IPS-20b (cell line): ENCODE measurements at regions not wholly inside any gene's neighbourhood (a gene's known extent, or its start where the extent isn't known, plus 50 kb on each side); places are given as distances from the start of the nearest gene placed in this dataset.

ENCODE experiments used
- H3K27ac ChIP-seq: one replicate; pipeline ENCODE4 v1.5.1; 2013; ENCODE audit warnings: low read length
- H3K27me3 ChIP-seq: 2 replicates; pipeline ENCODE4 v1.6.1; 2013; ENCODE audit warnings: mild to moderate bottlenecking, low read length, inconsistent platforms; ENCODE audit not compliant: insufficient read depth
- H3K36me3 ChIP-seq: 2 replicates; pipeline ENCODE4 v1.6.1; 2013; ENCODE audit warnings: low read depth, mild to moderate bottlenecking, inconsistent platforms, low read length, moderate library complexity; ENCODE audit not compliant: insufficient read depth
- H3K4me1 ChIP-seq: 2 replicates; pipeline ENCODE4 v1.6.1; 2013; ENCODE audit warnings: mild to moderate bottlenecking, control low read depth, inconsistent platforms, low read length, moderate library complexity; ENCODE audit not compliant: insufficient read depth
- H3K4me3 ChIP-seq: 2 replicates; pipeline ENCODE4 v1.5.1; 2013; ENCODE audit warnings: mild to moderate bottlenecking, low read length, inconsistent platforms
- H3K9ac ChIP-seq: 2 replicates; pipeline ENCODE4 v1.6.1; 2013; ENCODE audit warnings: low read depth, mild to moderate bottlenecking, inconsistent platforms, low read length, moderate library complexity
- H3K9me3 ChIP-seq: 2 replicates; pipeline ENCODE4 v1.6.1; 2013; ENCODE audit warnings: mild to moderate bottlenecking, low read depth, low read length, inconsistent platforms; ENCODE audit not compliant: insufficient read depth

DNA sequence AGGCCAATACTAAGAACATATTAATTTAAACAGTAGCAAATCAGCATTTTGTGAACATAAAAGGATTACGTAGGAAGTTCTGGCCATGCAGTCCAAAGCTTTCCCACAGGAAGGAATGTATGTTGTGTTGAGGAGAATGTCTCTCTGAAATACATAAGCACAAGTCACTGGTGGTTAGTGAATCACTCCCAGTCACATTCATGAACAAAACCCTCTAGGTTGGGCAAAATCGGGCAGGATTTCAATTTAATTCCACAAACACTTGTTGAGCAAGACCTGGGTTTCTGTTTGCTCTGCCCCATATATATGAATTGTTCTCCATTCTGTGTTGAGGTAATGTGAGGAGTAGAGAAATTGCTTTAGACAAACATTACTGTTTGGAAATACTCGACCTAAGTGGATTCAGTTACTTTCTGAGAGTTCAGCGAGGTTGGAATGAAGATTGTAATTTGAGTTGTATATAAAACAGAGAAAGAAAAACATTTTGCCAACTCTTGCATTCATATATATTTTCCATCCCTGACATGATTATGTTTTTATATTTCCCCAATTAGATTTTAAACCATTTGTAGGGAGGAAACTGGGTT, 127.6 kb upstream of the RPS23 start:
- H3K27me3 ChIP-seq: no peaks in the 10 kb centered on the region
- H3K9me3 ChIP-seq: peaks cover 8% of the 10 kb centered on the region; the same call in 1 of the 2 replicates
- no peaks in the 10 kb centered on the region for H3K36me3 ChIP-seq
- H3K27ac ChIP-seq: no peak overlapping the region
- peaks cover 15% of the 10 kb centered on the region for H3K4me1 ChIP-seq
- H3K4me3 ChIP-seq: no peak overlapping the region
- no peak overlapping the region for H3K9ac ChIP-seq

DNA sequence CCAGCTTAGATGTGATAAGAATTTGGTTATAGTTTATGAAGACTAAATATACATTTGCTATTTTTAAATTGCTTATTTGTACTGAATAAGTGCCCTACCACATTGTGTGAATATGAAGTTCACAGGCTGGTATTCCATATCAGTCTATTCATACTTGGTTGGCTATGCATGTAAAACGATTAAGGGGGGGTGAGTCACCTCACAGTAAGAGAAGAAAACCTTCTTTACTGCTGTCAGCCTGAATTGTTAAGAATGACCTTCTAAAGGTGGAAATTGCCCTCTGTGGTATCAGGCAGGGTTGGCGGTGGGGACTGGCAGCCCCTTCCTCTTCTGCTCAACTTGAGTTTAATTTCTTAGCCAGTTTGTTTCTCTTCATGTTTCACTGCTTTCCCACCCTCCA, 127.0 kb upstream of the RPS23 start:
- Histone ChIP-seq H3K9me3 (peaks cover 8% of the 10 kb centered on the region; the same call in 1 of the 2 replicates), H3K27me3 (no peaks in the 10 kb centered on the region), H3K36me3 (no peaks in the 10 kb centered on the region), H3K4me1 (peaks cover 15% of the 10 kb centered on the region), H3K9ac (no peak overlapping the region), H3K4me3 (no peak overlapping the region), H3K27ac (no peak overlapping the region)

DNA sequence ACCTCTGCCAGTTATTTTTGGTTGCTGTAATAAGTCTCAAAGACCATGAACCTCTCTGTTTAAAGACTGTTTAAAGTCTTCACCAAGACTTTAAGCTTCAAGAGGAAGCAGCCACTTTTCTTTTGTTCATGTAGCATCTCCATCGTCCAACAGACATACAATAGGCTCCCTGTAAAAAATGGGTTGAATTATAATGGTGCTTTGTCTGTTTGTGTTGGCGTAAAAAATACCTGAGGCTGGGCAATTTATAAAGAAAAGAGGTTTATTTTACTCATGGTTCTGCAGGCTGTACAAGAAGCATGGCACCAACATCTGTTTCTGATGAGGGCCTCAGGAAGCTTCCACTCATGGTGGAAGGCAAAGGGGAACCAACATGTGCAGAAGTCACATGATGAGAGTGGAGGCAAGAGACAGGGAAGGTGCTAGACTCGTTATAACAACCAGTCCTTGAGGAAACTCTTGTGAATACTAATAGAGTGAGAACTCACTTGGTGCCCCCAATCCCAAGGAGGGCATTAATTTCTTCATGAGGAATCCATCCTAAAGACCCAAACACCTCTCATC, 126.3 kb upstream of the RPS23 start:
- Histone ChIP-seq H3K27ac (no peak overlapping the region), H3K9me3 (peaks cover 8% of the 10 kb centered on the region; the same call in 1 of the 2 replicates), H3K27me3 (no peaks in the 10 kb centered on the region), H3K4me1 (peaks cover 15% of the 10 kb centered on the region), H3K9ac (no peak overlapping the region), H3K4me3 (no peak overlapping the region), H3K36me3 (no peaks in the 10 kb centered on the region)

DNA sequence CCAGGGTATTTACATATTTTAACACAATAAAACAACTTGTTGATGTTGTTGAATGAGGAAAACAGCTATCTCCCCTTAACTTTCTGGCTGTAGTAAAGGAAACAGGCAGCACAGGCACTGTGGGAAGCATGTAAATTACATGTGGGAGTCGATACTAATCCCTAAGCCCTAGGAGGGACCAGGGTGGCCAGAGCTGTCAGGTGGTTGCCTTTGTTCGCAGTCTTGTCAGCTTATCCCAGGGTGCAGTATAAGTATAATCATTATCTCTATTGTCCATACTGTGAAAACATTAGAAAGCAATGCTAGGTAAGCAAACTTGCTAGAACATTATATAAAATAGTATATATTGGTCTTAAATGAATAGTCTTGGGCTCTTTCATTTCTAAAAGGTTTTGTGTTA, 125.6 kb upstream of the RPS23 start:
- no peaks in the 10 kb centered on the region for H3K27me3 ChIP-seq
- no peaks in the 10 kb centered on the region for H3K36me3 ChIP-seq
- peaks cover 15% of the 10 kb centered on the region for H3K4me1 ChIP-seq
- peaks cover 8% of the 10 kb centered on the region; the same call in 1 of the 2 replicates for H3K9me3 ChIP-seq
- no peak overlapping the region for H3K27ac ChIP-seq
- no peak overlapping the region for H3K9ac ChIP-seq
- no peak overlapping the region for H3K4me3 ChIP-seq

DNA sequence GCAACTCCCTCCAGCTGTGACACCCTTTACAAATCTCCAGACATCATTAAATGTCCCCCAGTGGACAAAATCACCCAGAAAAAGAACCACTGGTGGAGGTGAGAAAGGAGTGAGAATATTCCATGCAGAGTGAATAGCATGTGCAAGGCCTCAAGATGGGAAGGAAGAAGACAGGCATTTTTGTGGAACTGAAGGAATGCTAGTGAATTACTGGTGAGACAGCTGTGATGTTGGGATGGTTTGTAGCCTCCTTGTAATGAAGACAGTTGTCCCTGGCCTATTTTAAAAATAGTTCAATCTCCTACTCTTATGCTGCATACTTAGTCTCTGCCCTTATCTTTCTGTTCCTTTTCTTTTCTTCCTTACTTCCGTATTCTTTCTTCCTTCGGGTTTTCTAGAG, 124.9 kb upstream of the RPS23 start:
- Histone ChIP-seq H3K4me3 (no peak overlapping the region), H3K4me1 (peaks cover 15% of the 10 kb centered on the region), H3K27me3 (no peaks in the 10 kb centered on the region), H3K27ac (no peak overlapping the region), H3K9ac (no peak overlapping the region), H3K36me3 (no peaks in the 10 kb centered on the region), H3K9me3 (peaks cover 8% of the 10 kb centered on the region; the same call in 1 of the 2 replicates)

DNA sequence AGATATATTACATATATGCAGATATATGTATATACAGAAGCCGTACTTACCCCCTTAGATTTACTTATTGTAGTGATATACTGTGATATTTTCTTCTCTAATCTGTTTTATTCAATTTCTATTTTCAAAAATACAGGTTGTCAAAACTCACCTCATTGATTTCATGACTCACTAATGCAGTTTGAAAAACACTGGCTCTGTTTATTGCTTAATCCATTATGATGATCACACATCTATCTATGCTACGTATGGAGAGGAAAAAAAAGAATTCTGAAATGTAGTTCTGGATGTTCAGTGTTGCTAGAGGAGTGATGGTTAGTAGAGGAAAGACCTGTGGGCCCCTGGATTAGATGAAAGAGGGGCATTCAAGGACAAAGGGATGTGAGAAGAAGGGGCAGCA, 121.0 kb upstream of the RPS23 start:
- 0 out of 2 replicates have a peak, but pooled peaks cover 2% of the 10 kb centered on the region for H3K4me1 ChIP-seq
- no peaks in the 10 kb centered on the region for H3K36me3 ChIP-seq
- no peaks in the 10 kb centered on the region; the same call in 1 of the 2 replicates for H3K9me3 ChIP-seq
- H3K27me3 ChIP-seq: no peaks in the 10 kb centered on the region
- no peak overlapping the region for H3K4me3 ChIP-seq
- H3K27ac ChIP-seq: no peak overlapping the region
- H3K9ac ChIP-seq: no peak overlapping the region

DNA sequence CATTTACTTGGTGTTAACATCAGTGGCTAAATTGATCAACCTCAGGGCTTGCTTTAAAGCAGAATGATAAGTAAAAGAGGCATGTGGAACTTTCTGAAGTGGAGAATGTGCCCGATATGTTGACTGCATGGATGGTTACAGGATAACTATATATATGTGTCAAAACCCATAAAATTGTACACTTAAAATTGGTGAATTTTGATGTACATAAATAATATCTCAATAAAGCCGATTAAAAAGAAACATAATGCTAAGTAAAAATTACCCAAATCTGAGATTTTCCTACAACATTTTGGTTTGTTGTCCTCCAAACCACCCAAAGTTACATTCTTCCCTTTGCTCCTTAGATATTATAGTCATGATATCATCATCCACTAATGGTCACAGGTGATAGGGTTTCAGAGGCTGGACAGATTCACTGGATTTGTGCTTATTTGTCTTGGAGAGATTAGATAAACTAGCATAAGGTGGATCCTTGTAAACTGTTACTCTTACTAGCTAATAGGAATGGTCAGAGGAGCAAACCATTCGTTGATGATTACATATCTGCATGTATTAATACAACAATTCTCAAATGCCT, 119.7 kb upstream of the RPS23 start:
- Histone ChIP-seq H3K27me3 (no peaks in the 10 kb centered on the region), H3K9ac (no peak overlapping the region), H3K4me3 (no peak overlapping the region), H3K4me1 (0 out of 2 replicates have a peak, but pooled peaks cover 2% of the 10 kb centered on the region), H3K9me3 (no peaks in the 10 kb centered on the region), H3K36me3 (no peaks in the 10 kb centered on the region), H3K27ac (no peak overlapping the region)

DNA sequence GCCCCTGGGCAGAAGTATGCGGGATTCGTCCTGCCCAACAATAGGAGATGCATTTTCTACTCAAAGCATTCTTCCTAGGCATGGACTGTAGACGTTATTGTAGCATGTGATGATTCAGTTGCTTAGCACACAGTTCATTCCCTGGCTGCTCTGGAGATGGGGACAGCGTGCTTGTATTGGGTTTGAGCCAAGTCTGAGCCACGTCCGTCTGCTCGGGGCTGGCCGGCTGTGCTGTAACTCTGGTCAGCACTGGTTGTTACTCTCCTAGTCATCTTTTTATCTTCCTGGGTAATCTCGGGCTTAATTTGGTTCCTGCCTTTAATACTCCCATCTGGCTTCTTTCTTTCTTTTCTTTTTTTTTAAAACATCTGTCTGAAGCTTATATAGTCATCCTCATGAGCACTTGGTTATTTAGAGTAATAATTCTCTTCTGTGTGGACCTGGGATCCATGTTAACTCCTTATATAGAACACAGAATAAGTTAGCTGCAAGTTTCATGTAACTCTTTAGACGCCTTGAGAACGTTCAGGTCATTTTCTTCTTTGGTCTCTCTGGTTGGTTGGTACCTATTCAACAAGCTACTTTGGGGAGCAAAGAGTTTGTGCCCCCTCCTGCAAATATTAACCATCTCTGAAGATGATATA, 118.8 kb upstream of the RPS23 start:
- H3K9me3 ChIP-seq: no peaks in the 10 kb centered on the region; the same call in 1 of the 2 replicates
- H3K27me3 ChIP-seq: no peaks in the 10 kb centered on the region
- H3K4me3 ChIP-seq: no peak overlapping the region
- H3K4me1 ChIP-seq: 0 out of 2 replicates have a peak, but pooled peaks cover 2% of the 10 kb centered on the region
- no peaks in the 10 kb centered on the region for H3K36me3 ChIP-seq
- H3K27ac ChIP-seq: no peak overlapping the region
- no peak overlapping the region for H3K9ac ChIP-seq

DNA sequence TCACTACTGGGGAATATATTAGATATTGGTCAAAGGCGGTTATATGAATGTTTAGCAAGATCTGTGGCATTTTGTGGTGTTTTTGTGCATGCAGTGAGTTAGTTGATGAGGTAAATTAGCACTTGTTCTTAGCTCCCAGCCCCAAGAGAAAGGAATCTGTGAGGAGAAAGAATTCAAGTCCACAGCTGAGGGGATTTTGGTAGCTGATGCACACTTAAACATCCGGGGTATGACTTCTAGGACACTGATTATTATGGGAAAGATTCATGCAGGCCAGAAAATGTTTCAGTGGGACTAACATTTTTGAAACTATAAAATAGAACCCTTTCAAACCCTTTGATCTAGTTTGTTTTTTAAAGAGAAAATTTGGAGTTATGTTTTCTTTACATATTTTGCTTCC, 118.2 kb upstream of the RPS23 start:
- Histone ChIP-seq H3K27me3 (no peaks in the 10 kb centered on the region), H3K36me3 (no peaks in the 10 kb centered on the region), H3K4me1 (0 out of 2 replicates have a peak, but pooled peaks cover 2% of the 10 kb centered on the region), H3K9me3 (no peaks in the 10 kb centered on the region; the same call in 1 of the 2 replicates), H3K27ac (no peak overlapping the region), H3K9ac (no peak overlapping the region), H3K4me3 (no peak overlapping the region)

DNA sequence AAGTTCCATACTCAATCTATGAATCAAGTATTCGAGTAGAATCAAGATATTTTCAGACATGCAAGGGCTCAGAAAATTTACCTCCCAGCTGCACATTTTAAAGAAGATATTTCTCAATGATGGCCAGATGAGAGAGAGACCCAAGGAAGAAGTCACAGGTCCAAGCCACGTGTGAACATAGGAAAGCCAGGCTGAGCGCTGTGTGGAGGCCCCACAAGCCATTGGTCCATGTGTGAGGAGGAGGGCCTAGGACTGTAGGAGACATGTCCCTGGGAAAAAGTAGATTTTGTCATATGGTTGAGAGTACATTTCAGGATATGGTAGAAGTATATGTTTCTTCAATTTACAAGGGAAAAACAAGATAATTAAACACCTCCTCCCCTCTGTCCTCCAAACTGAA, 115.8 kb upstream of the RPS23 start:
- no peak overlapping the region for H3K4me3 ChIP-seq
- no peak overlapping the region for H3K9ac ChIP-seq
- no peaks in the 10 kb centered on the region; the same call in 1 of the 2 replicates for H3K9me3 ChIP-seq
- H3K4me1 ChIP-seq: 0 out of 2 replicates have a peak, but pooled peaks cover 2% of the 10 kb centered on the region
- H3K27me3 ChIP-seq: no peaks in the 10 kb centered on the region
- H3K27ac ChIP-seq: no peak overlapping the region
- H3K36me3 ChIP-seq: no peaks in the 10 kb centered on the region

DNA sequence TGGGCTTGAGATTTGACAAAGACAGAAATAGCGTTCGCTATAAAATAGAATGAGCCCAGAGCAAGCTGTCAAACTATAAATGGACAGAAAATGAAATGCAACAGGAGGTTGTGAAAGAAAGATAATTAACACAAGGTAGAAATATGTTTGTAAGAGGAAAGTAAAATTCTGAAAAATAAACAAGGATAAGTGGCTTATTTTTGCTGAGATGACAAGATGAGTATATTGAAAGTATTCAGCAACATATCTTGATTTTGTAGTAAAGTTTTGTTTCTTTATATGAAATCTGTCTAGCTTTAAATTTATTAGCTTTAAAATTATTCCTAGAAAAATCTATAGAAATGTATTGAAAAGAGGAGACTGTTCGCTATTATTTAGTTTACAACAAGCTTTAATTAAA, 111.9 kb upstream of the RPS23 start:
- H3K27me3 ChIP-seq: no peaks in the 10 kb centered on the region
- H3K36me3 ChIP-seq: no peaks in the 10 kb centered on the region
- H3K27ac ChIP-seq: no peak overlapping the region
- H3K9ac ChIP-seq: no peak overlapping the region
- H3K4me3 ChIP-seq: no peak overlapping the region
- no peaks in the 10 kb centered on the region for H3K4me1 ChIP-seq
- H3K9me3 ChIP-seq: no peaks in the 10 kb centered on the region; the same call in 1 of the 2 replicates
